ENCODE measurements at regions not wholly inside any gene's neighbourhood (a gene's known extent, or its start where the extent isn't known, plus 50 kb on each side); places are given as distances from the start of the nearest gene placed in this dataset.

GRCh38 chr3:70386043-70386442 lies 73.6 kb upstream of the MDFIC2 start:
- Histone ChIP-seq H3K9me3 (replicated peaks; ENCODE audit: control insufficient read depth, insufficient read depth, low read length) (no peaks in the 10 kb centered on the region), H4K20me1 (replicated peaks; ENCODE audit: control insufficient read depth, extremely low read depth, insufficient read depth, low read length) (no peaks in the 10 kb centered on the region), H3K4me2 (ENCODE audit: insufficient read depth, low read length) (no peak overlapping the region), H3K9ac (replicated peaks; ENCODE audit: extremely low read depth, insufficient read depth, low read length) (no peak overlapping the region), H3K27me3 (ENCODE audit: control insufficient read depth in 2 of 2, insufficient read depth in 2 of 2, low read length in 2 of 2) (no peaks in the 10 kb centered on the region), H3K36me3 (ENCODE audit: control insufficient read depth in 2 of 2, extremely low read depth in 1 of 2, insufficient read depth in 2 of 2, low read length in 2 of 2) (no peaks in the 10 kb centered on the region), H3K4me1 (ENCODE audit: control insufficient read depth, extremely low read depth, insufficient read depth, low read length) (no peaks in the 10 kb centered on the region), H3K79me2 (ENCODE audit: control insufficient read depth, insufficient read depth, low read length) (no peaks in the 10 kb centered on the region), H2AFZ (ENCODE audit: low read depth, low read length) (no peak overlapping the region), H3K4me3 (replicated peaks in 1 of 3; ENCODE audit: insufficient read depth in 1 of 3, low read depth in 1 of 3, low read length in 3 of 3) (no peak overlapping the region), H3K9me1 (replicated peaks; ENCODE audit: control insufficient read depth, extremely low read depth, insufficient read depth, low read length) (no peaks in the 10 kb centered on the region), H3K27ac (ENCODE audit: insufficient read depth, low read depth, low read length) (no peak overlapping the region)
- FAIRE-seq (no peak), DNase-seq (ENCODE audit: low read depth, low spot score) (no peak)
- dilution Hi-C loops (cut with MboI; ENCODE audit: extremely low pct_ligation_motif_present, low sequenced_read_pairs) (no loop called here), intact Hi-C loops (cut with micrococcal nuclease) (no loop called here)
- no TSS peak for BruUV-seq (replicated peaks)
- CTCF ChIA-PET: interaction anchor here (1.0 to 1.2 kb wide), 2 partner anchors 265 to 296 kb away, joined by 6 to 7 read pairs; no protein-coding TSS in a partner anchor
- TF ChIP-seq EZH2 (IDR thresholded peaks at IDR 0.05; ENCODE audit: borderline replicate concordance, low read depth, low read length, severe bottlenecking) (no peak), CTCF (IDR thresholded peaks at IDR 0.05; ENCODE audit: extremely low read depth in 1 of 2, insufficient read depth in 1 of 2, low read depth in 1 of 2, low read length in 2 of 2) (no peak), FOS (IDR thresholded peaks at IDR 0.05; ENCODE audit: borderline replicate concordance, insufficient read depth, low read length) (no peak), GATA2 (IDR thresholded peaks at IDR 0.05; ENCODE audit: insufficient read depth, insufficient read length, low read depth, low read length) (no peak)
- POLR2A ChIA-PET: no interaction called here

- POLR2A ChIA-PET: no interaction called here
- no peak overlapping the region for H2AFZ ChIP-seq (ENCODE audit: low read depth, low read length)
- intact Hi-C loops (cut with micrococcal nuclease) (no loop called here), dilution Hi-C loops (cut with MboI; ENCODE audit: extremely low pct_ligation_motif_present, low sequenced_read_pairs) (no loop called here)
- no peaks in the 10 kb centered on the region for H3K36me3 ChIP-seq (ENCODE audit: control insufficient read depth in 2 of 2, extremely low read depth in 1 of 2, insufficient read depth in 2 of 2, low read length in 2 of 2)
- no peaks in the 10 kb centered on the region for H3K9me1 ChIP-seq (replicated peaks; ENCODE audit: control insufficient read depth, extremely low read depth, insufficient read depth, low read length)
- H4K20me1 ChIP-seq (replicated peaks; ENCODE audit: control insufficient read depth, extremely low read depth, insufficient read depth, low read length): no peaks in the 10 kb centered on the region
- no peak for FAIRE-seq
- H3K4me1 ChIP-seq (ENCODE audit: control insufficient read depth, extremely low read depth, insufficient read depth, low read length): no peaks in the 10 kb centered on the region
- TF ChIP-seq CTCF (IDR thresholded peaks at IDR 0.05; ENCODE audit: extremely low read depth in 1 of 2, insufficient read depth in 1 of 2, low read depth in 1 of 2, low read length in 2 of 2) (no peak), GATA2 (IDR thresholded peaks at IDR 0.05; ENCODE audit: insufficient read depth, insufficient read length, low read depth, low read length) (no peak), FOS (IDR thresholded peaks at IDR 0.05; ENCODE audit: borderline replicate concordance, insufficient read depth, low read length) (no peak), POLR2A (IDR thresholded peaks at IDR 0.05; ENCODE audit: low read depth, low read length) (no peak), JUN (IDR thresholded peaks at IDR 0.05; ENCODE audit: borderline replicate concordance, insufficient read depth, insufficient read length, low read depth) (no peak), MYC (IDR thresholded peaks at IDR 0.05; ENCODE audit: low read depth, low read length) (no peak), EZH2 (IDR thresholded peaks at IDR 0.05; ENCODE audit: borderline replicate concordance, low read depth, low read length, severe bottlenecking) (no peak), POLR2AphosphoS5 (IDR thresholded peaks at IDR 0.05; ENCODE audit: insufficient read depth, low read depth, low read length) (no peak)
- TF ChIP-seq, protein P1, sequence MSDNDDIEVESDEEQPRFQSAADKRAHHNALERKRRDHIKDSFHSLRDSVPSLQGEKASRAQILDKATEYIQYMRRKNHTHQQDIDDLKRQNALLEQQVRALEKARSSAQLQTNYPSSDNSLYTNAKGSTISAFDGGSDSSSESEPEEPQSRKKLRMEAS (IDR thresholded peaks at IDR 0.05; ENCODE audit: insufficient read depth, insufficient read length): no peak
- H3K4me2 ChIP-seq (ENCODE audit: insufficient read depth, low read length): no peak overlapping the region
- no peak for DNase-seq (ENCODE audit: low read depth, low spot score)
- no TSS peak for BruUV-seq (replicated peaks)
- no peak overlapping the region for H3K27ac ChIP-seq (ENCODE audit: insufficient read depth, low read depth, low read length)
- H3K4me3 ChIP-seq (replicated peaks in 1 of 3; ENCODE audit: insufficient read depth in 1 of 3, low read depth in 1 of 3, low read length in 3 of 3): no peak overlapping the region
- H3K9me3 ChIP-seq (replicated peaks; ENCODE audit: control insufficient read depth, insufficient read depth, low read length): no peaks in the 10 kb centered on the region
- no peaks in the 10 kb centered on the region for H3K27me3 ChIP-seq (ENCODE audit: control insufficient read depth in 2 of 2, insufficient read depth in 2 of 2, low read length in 2 of 2)
- no peaks in the 10 kb centered on the region for H3K79me2 ChIP-seq (ENCODE audit: control insufficient read depth, insufficient read depth, low read length)
- CTCF ChIA-PET: interaction anchor here (1.2 kb wide), 1 partner anchor 14 kb away, joined by 3 read pairs; no protein-coding TSS in a partner anchor
- H3K9ac ChIP-seq (replicated peaks; ENCODE audit: extremely low read depth, insufficient read depth, low read length): no peak overlapping the region
Observed at GRCh38 chr3:70383360-70383831, 71.0 kb upstream of the MDFIC2 start.

Measured in endothelial cell of umbilical vein (primary cell).